ENCODE measurements at regions not wholly inside any gene's neighbourhood (a gene's known extent, or its start where the extent isn't known, plus 50 kb on each side); places are given as distances from the start of the nearest gene placed in this dataset.

GRCh38 chr7:12803542-12803941 lies 116.1 kb downstream of the ARL4A start:
- TF ChIP-seq ISL1 (CRISPR knock-in tag; IDR thresholded peaks at IDR 0.05) (no peak), GLIS3 (CRISPR knock-in tag; IDR thresholded peaks at IDR 0.05) (no peak), TSHZ2 (CRISPR knock-in tag; IDR thresholded peaks at IDR 0.05) (no peak), RARB (CRISPR knock-in tag; IDR thresholded peaks at IDR 0.05) (no peak), SNAI2 (CRISPR knock-in tag; IDR thresholded peaks at IDR 0.05) (no peak), CSRNP3 (CRISPR knock-in tag; IDR thresholded peaks at IDR 0.05) (no peak)
- ATAC-seq = no peak

- TF ChIP-seq TOX (CRISPR knock-in tag; IDR thresholded peaks at IDR 0.05; ENCODE audit: borderline replicate concordance) = no peak
- no peak for TF ChIP-seq ZFP3 (CRISPR knock-in tag; IDR thresholded peaks at IDR 0.05)
- TF ChIP-seq ESRRG (CRISPR knock-in tag; IDR thresholded peaks at IDR 0.05) = no peak
- no peak for TF ChIP-seq CREB5 (CRISPR knock-in tag; IDR thresholded peaks at IDR 0.05; ENCODE audit: low read depth)
- TF ChIP-seq ARNTL (CRISPR knock-in tag; IDR thresholded peaks at IDR 0.05; ENCODE audit: borderline replicate concordance, low read depth) = no peak
- TF ChIP-seq TCF4 (CRISPR knock-in tag; IDR thresholded peaks at IDR 0.05; ENCODE audit: borderline replicate concordance) = no peak
- no peak for TF ChIP-seq CSRNP3 (CRISPR knock-in tag; IDR thresholded peaks at IDR 0.05)
- no peak for TF ChIP-seq SNAI2 (CRISPR knock-in tag; IDR thresholded peaks at IDR 0.05)
- no peak for TF ChIP-seq RARB (CRISPR knock-in tag; IDR thresholded peaks at IDR 0.05)
- no peak for TF ChIP-seq OSR1 (CRISPR knock-in tag; IDR thresholded peaks at IDR 0.05)
- TF ChIP-seq GLIS3 (CRISPR knock-in tag; IDR thresholded peaks at IDR 0.05) = no peak
- TF ChIP-seq ZNF70 (CRISPR knock-in tag; IDR thresholded peaks at IDR 0.05) = no peak
- no peak for TF ChIP-seq PATZ1 (CRISPR knock-in tag; IDR thresholded peaks at IDR 0.05; ENCODE audit: borderline replicate concordance)
- no peak for TF ChIP-seq ZC3H10 (CRISPR knock-in tag; IDR thresholded peaks at IDR 0.05)
- TF ChIP-seq ISL1 (CRISPR knock-in tag; IDR thresholded peaks at IDR 0.05) = no peak
- TF ChIP-seq ZFP30 (CRISPR knock-in tag; IDR thresholded peaks at IDR 0.05) = no peak
- no peak for TF ChIP-seq CSDC2 (CRISPR knock-in tag; IDR thresholded peaks at IDR 0.05)
- TF ChIP-seq POU6F1 (CRISPR knock-in tag; IDR thresholded peaks at IDR 0.05; ENCODE audit: borderline replicate concordance, low read depth) = no peak
Observed at GRCh38 chr7:12805518-12805928, 118.1 kb downstream of the ARL4A start.

GRCh38 chr7:12805957-12806356 lies 118.5 kb downstream of the ARL4A start:
- no peak for ATAC-seq
- TF ChIP-seq PPARA (CRISPR knock-in tag; IDR thresholded peaks at IDR 0.05; ENCODE audit: borderline replicate concordance) (no peak), TOX (CRISPR knock-in tag; IDR thresholded peaks at IDR 0.05; ENCODE audit: borderline replicate concordance) (no peak), GLIS3 (CRISPR knock-in tag; IDR thresholded peaks at IDR 0.05) (no peak), PATZ1 (CRISPR knock-in tag; IDR thresholded peaks at IDR 0.05; ENCODE audit: borderline replicate concordance) (no peak), ZFP30 (CRISPR knock-in tag; IDR thresholded peaks at IDR 0.05) (no peak), ISL1 (CRISPR knock-in tag; IDR thresholded peaks at IDR 0.05) (no peak), ZNF565 (CRISPR knock-in tag; conservative IDR thresholded peaks at IDR 0.05; ENCODE audit: low read depth) (no peak), ARNTL (CRISPR knock-in tag; IDR thresholded peaks at IDR 0.05; ENCODE audit: borderline replicate concordance, low read depth) (no peak), POU6F1 (CRISPR knock-in tag; IDR thresholded peaks at IDR 0.05; ENCODE audit: borderline replicate concordance, low read depth) (no peak), CREB5 (CRISPR knock-in tag; IDR thresholded peaks at IDR 0.05; ENCODE audit: low read depth) (no peak), SNAI2 (CRISPR knock-in tag; IDR thresholded peaks at IDR 0.05) (no peak), ESRRG (CRISPR knock-in tag; IDR thresholded peaks at IDR 0.05) (no peak)

More at GRCh38 chr7:12805518-12805928, 118.1 kb downstream of the ARL4A start:
- ATAC-seq = peak; percentile 18; the same call in 1 of the 3 replicates

Data from SK-N-SH treated with all-trans-retinoic acid at 6 μM for 48 hours (cell line).